Breast epithelium (tissue), 4 donors: ENCODE measurements at regions not wholly inside any gene's neighbourhood (a gene's known extent, or its start where the extent isn't known, plus 50 kb on each side); places are given as distances from the start of the nearest gene placed in this dataset.

Source experiments
- DNase-seq, 2 donors: peaks; one replicate each; pipeline ENCODE4 v3.0.0-alpha.2; 2019; ENCODE audit warnings: low spot score in 2 of 2
- H3K27ac ChIP-seq, 2 donors: fragments of 200-600 bp; sonication (generic) in 1 of 2; one replicate each; pipeline ENCODE4 v1.5.1; 2016 to 2019; ENCODE audit warnings: mild to moderate bottlenecking in 1 of 2
- H3K27me3 ChIP-seq, 2 donors: fragments of 200-600 bp; sonication (generic) in 1 of 2; one replicate each; pipeline versions ENCODE4 v1.5.1 to v1.6.0; 2017 to 2019; ENCODE audit warnings: control low read depth in 1 of 2, mild to moderate bottlenecking in 1 of 2
- H3K36me3 ChIP-seq: fragments of 200-600 bp; one replicate; pipeline ENCODE4 v1.5.1; 2019
- H3K4me1 ChIP-seq, 2 donors: fragments of 200-600 bp; sonication (generic); one replicate each; pipeline ENCODE4 v1.5.1; 2016 to 2019; ENCODE audit warnings: control low read depth in 1 of 2
- H3K4me3 ChIP-seq, 3 donors: fragments of 200-600 bp; sonication (generic); 1 replicate in 2 of 3; 2 replicates in 1 of 3; pipeline ENCODE4 v1.5.1; 2016 to 2019; ENCODE audit warnings: mild to moderate bottlenecking in 3 of 3, moderate library complexity in 2 of 3
- H3K9me3 ChIP-seq, 2 donors: fragments of 200-600 bp; sonication (generic) in 1 of 2; one replicate each; pipeline ENCODE4 v1.5.1; 2016 to 2019; ENCODE audit warnings: control low read depth in 1 of 2
- CTCF ChIP-seq, 3 donors: fragments of 450-650 bp; IDR thresholded peaks; one replicate each; pipeline ENCODE4 v1.5.1; 2016 to 2017; ENCODE audit warnings: antibody characterized with exemption in 3 of 3, mild to moderate bottlenecking in 3 of 3, moderate library complexity in 3 of 3
- POLR2A ChIP-seq: fragments of 450-650 bp; IDR thresholded peaks from one replicate; pipeline ENCODE4 v1.6.1; 2016; ENCODE audit warnings: antibody characterized with exemption, mild to moderate bottlenecking, moderate library complexity
- POLR2AphosphoS5 ChIP-seq, 3 donors: sonication (generic); formaldehyde crosslinking; IDR thresholded peaks; one replicate each; pipeline ENCODE4 v1.6.1; 2017; ENCODE audit warnings: antibody characterized with exemption in 3 of 3
- intact Hi-C: fragments of 100-400 bp; cut with DNase I; formaldehyde crosslinking; loops from one replicate; pipeline ENCODE4 v1.15.1; 2023; ENCODE audit warnings: low total_unique reads

DNA sequence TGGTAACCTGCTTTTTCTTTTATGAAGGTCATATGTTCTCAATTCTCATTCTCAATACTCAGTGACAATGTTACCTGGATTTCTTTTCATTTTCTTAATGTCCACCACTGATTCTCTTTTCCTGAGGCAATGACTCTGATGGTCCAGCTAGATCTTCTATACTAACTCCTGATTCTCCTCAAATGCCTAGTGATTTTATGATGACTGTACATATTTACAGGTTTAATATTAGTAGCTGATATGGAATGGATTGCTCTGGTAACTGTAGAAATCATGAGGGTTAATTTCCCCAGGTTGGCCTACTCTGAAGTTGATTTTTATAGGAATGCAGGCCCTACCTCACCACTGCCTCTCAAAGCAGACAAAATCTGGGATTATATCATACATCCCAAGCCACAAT, 308.6 kb upstream of the CNR1 start:
- Histone ChIP-seq H3K4me3 (no peak overlapping the region), H3K9me3 (no peaks in the 10 kb centered on the region), H3K27me3 (no peaks in the 10 kb centered on the region), H3K27ac (no peak overlapping the region), H3K36me3 (no peaks in the 10 kb centered on the region), H3K4me1 (no peaks in the 10 kb centered on the region)
- TF ChIP-seq POLR2A (no peak), CTCF (IDR thresholded peaks at IDR 0.05) (no peak), POLR2AphosphoS5 (IDR thresholded peaks at IDR 0.05) (no peak)
- no peak for DNase-seq
- intact Hi-C loops = no loop called here

- no peak for TF ChIP-seq CTCF (IDR thresholded peaks at IDR 0.05)
- no peak for TF ChIP-seq POLR2AphosphoS5 (IDR thresholded peaks at IDR 0.05)
- TF ChIP-seq POLR2A = no peak
- H3K27ac ChIP-seq = no peak overlapping the region
- no peaks in the 10 kb centered on the region for H3K36me3 ChIP-seq
- no peaks in the 10 kb centered on the region for H3K4me1 ChIP-seq
- no peak overlapping the region for H3K4me3 ChIP-seq
- no peak for DNase-seq
- no peaks in the 10 kb centered on the region for H3K9me3 ChIP-seq
- H3K27me3 ChIP-seq = no peaks in the 10 kb centered on the region
- intact Hi-C loops = no loop called here
These were observed 307.4 kb upstream of the CNR1 start for GRCh38 chr6:88473589-88473988.

GRCh38 chr6:88472851-88473525, 306.8 kb upstream of the CNR1 start:
- DNase-seq = no peak
- Histone ChIP-seq H3K27ac (no peak overlapping the region), H3K36me3 (no peaks in the 10 kb centered on the region), H3K9me3 (peaks cover 0 to 2% of the 10 kb centered on the region in 2 donors), H3K4me1 (no peaks in the 10 kb centered on the region), H3K4me3 (no peak overlapping the region), H3K27me3 (no peaks in the 10 kb centered on the region)
- TF ChIP-seq POLR2A (no peak), CTCF (IDR thresholded peaks at IDR 0.05) (no peak), POLR2AphosphoS5 (IDR thresholded peaks at IDR 0.05) (no peak)
- intact Hi-C loops = no loop called here

DNA sequence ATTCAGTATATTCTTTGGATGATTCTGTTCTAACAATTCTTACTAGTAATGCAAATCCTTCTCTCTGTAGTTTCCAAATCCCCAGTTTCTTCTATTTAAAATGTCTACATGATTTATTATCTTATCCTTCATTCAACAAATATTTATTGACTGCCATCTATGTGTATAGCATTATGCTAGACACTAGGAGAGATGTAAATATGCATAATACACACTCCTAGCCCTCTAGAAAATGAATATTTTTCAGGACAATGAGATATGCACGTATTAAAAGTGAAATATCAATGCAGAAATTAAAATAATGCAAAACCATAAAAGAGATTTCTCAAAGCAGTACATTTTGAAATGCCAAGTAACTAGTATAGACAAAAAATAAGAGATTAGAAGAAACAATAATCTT, 293.5 kb upstream of the CNR1 start:
- intact Hi-C loops = no loop called here
- no peaks in the 10 kb centered on the region for H3K4me1 ChIP-seq
- no peaks in the 10 kb centered on the region for H3K27me3 ChIP-seq
- no peaks in the 10 kb centered on the region for H3K36me3 ChIP-seq
- no peak overlapping the region for H3K4me3 ChIP-seq
- peaks cover 0 to 5% of the 10 kb centered on the region in 2 donors for H3K9me3 ChIP-seq
- H3K27ac ChIP-seq = no peak overlapping the region
- no peak for DNase-seq
- TF ChIP-seq CTCF (IDR thresholded peaks at IDR 0.05) (no peak), POLR2AphosphoS5 (IDR thresholded peaks at IDR 0.05) (no peak)

- no peak overlapping the region for H3K4me3 ChIP-seq
- intact Hi-C loops = no loop called here
- no peaks in the 10 kb centered on the region for H3K36me3 ChIP-seq
- TF ChIP-seq CTCF (IDR thresholded peaks at IDR 0.05) (no peak), POLR2AphosphoS5 (IDR thresholded peaks at IDR 0.05) (no peak), POLR2A (no peak)
- no peak overlapping the region for H3K27ac ChIP-seq
- H3K27me3 ChIP-seq = no peaks in the 10 kb centered on the region
- no peaks in the 10 kb centered on the region for H3K4me1 ChIP-seq
- peaks cover 0 to 5% of the 10 kb centered on the region in 2 donors for H3K9me3 ChIP-seq
- DNase-seq = no peak
These were observed 293.0 kb upstream of the CNR1 start for GRCh38 chr6:88459189-88459588.
